ENCODE measurements at regions not wholly inside any gene's neighbourhood (a gene's known extent, or its start where the extent isn't known, plus 50 kb on each side); places are given as distances from the start of the nearest gene placed in this dataset.

DNA sequence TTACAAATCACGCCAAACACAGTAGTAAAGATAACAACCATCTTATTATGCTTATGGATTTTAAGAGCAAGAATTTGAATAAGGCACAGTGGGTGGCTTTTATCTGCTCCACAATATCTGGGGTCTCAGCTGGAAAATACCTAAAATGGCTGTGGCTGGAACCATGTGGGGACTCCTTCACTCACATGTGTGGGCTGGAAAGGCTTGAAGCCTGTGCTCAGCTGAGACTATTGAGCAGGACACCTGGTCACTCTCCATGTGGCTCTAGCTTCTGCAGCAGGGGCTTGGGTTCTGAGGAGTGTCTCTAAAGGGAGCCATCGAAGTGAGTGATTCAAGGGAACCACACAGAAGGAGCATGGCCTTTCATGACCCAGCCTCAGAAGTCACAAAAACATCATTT is 239.6 kb upstream of the B3GALT2 start:
- no peak for TF ChIP-seq GATA2 (IDR thresholded peaks at IDR 0.05; ENCODE audit: low read depth, low read length)
- no peak for TF ChIP-seq GATA3 (IDR thresholded peaks at IDR 0.05; ENCODE audit: low read depth, low read length)
